ENCODE measurements at regions not wholly inside any gene's neighbourhood (a gene's known extent, or its start where the extent isn't known, plus 50 kb on each side); places are given as distances from the start of the nearest gene placed in this dataset.

- no peak for DNase-seq
These were observed 54.4 kb upstream of the KLF3 start for GRCh38 chr4:38609614-38610013.

GRCh38 chr4:38610521-38610920 lies 53.5 kb upstream of the KLF3 start:
- DNase-seq, result no peak

- no peak for DNase-seq
These were observed 53.0 kb upstream of the KLF3 start for GRCh38 chr4:38610966-38611431.

- DNase-seq, result no peak
These were observed 52.3 kb upstream of the KLF3 start for GRCh38 chr4:38611676-38612075.

- no peak for DNase-seq
These were observed 51.2 kb upstream of the KLF3 start for GRCh38 chr4:38612646-38613414.

Measured in NCI-H1417 treated with DMSO at 0.1 percent for 48 hours (cell line).